B cell (primary cell): ENCODE measurements at regions not wholly inside any gene's neighbourhood (a gene's known extent, or its start where the extent isn't known, plus 50 kb on each side); places are given as distances from the start of the nearest gene placed in this dataset.

Source experiments
- ATAC-seq: fragments of 200-7000 bp; cut with Tn5 transposase; one replicate; pipeline ENCODE4 v1.10.0; 2021; ENCODE audit warnings: low read depth, mild to moderate bottlenecking, moderate number of reproducible peaks, moderate library complexity
- CTCF ChIA-PET: fragments of 350-600 bp; sonication (Branson Sonifier 250); formaldehyde crosslinking; loops from one replicate; lab custom pipeline; 2021; ENCODE audit warnings: antibody characterized with exemption, inconsistent platforms; lab: Charles Lee
- POLR2A ChIA-PET: fragments of 350-600 bp; sonication (Branson Sonifier 250); formaldehyde crosslinking; loops from one replicate; lab custom pipeline; 2021; ENCODE audit warnings: antibody characterized with exemption; lab: Charles Lee
- DNase-seq: peaks from one replicate; pipeline ENCODE4 v3.0.0; 2013
- H2AFZ ChIP-seq: 2 replicates; pipeline ENCODE4 v1.6.1; 2012; ENCODE audit warnings: mild to moderate bottlenecking, low read depth, low read length; ENCODE audit not compliant: insufficient read depth, poor library complexity, severe bottlenecking
- H3K27ac ChIP-seq, 2 donors: 1 replicate in 1 of 2; 2 replicates in 1 of 2; pipeline ENCODE4 v1.5.1; 2012 to 2013; ENCODE audit warnings: low read length in 2 of 2, mild to moderate bottlenecking in 2 of 2, moderate library complexity in 1 of 2
- H3K27me3 ChIP-seq, 4 experiments: fragments of 200-600 bp in 1 of 4; sonication (generic) in 1 of 4; replicated peaks in 1 of 4; 1 replicate in 2 of 4; 2 replicates in 2 of 4; pipeline versions ENCODE4 v1.6.1 to v1.7.0; 2013 to 2016; ENCODE audit warnings: low read length in 3 of 4, mild to moderate bottlenecking in 2 of 4, mixed read lengths in 1 of 4, moderate library complexity in 1 of 4; ENCODE audit not compliant: insufficient read depth in 4 of 4, control insufficient read depth in 3 of 4; ENCODE audit errors: control extremely low read depth in 1 of 4
- H3K36me3 ChIP-seq, 2 experiments: replicated peaks in 1 of 2; 1 replicate in 1 of 2; 2 replicates in 1 of 2; pipeline versions ENCODE4 v1.6.1 to v1.7.1; 2013; ENCODE audit warnings: low read length in 1 of 2; ENCODE audit not compliant: insufficient read depth in 2 of 2, control insufficient read depth in 1 of 2; ENCODE audit errors: control extremely low read depth in 1 of 2, extremely low read depth in 1 of 2
- H3K4me1 ChIP-seq, 2 donors: fragments of 200-600 bp in 1 of 2; sonication (generic) in 1 of 2; 1 replicate in 1 of 2; 2 replicates in 1 of 2; pipeline versions ENCODE4 v1.5.1 to v1.6.1; 2013 to 2017; ENCODE audit warnings: low read length in 2 of 2; ENCODE audit not compliant: control insufficient read depth in 2 of 2, insufficient read depth in 2 of 2
- H3K4me2 ChIP-seq: replicated peaks from 2 replicates; pipeline ENCODE3; 2012; ENCODE audit warnings: mild to moderate bottlenecking, low read depth, low read length; ENCODE audit not compliant: poor library complexity, severe bottlenecking
- H3K4me3 ChIP-seq, 5 experiments: fragments of 200-600 bp in 1 of 5; sonication (generic) in 1 of 5; 1 replicate in 3 of 5; 2 replicates in 2 of 5; pipeline versions ENCODE4 v1.5.1 to v1.7.0; 2011 to 2016; ENCODE audit warnings: low read length in 4 of 5, mild to moderate bottlenecking in 4 of 5, low read depth in 2 of 5, control low read depth in 1 of 5, moderate library complexity in 1 of 5; ENCODE audit not compliant: insufficient read depth in 1 of 5; ENCODE audit errors: control extremely low read depth in 1 of 5, extremely low read depth in 1 of 5
- H3K79me2 ChIP-seq: fragments of 200-600 bp; sonication (generic); one replicate; pipeline ENCODE4 v1.6.0; 2016; ENCODE audit warnings: low read length; ENCODE audit not compliant: control insufficient read depth, insufficient read depth
- H3K9ac ChIP-seq: fragments of 200-600 bp; sonication (generic); 2 replicates; pipeline ENCODE4 v1.6.1; 2017; ENCODE audit warnings: mild to moderate bottlenecking, low read length, moderate library complexity
- H3K9me3 ChIP-seq, 3 donors: one replicate each; pipeline versions ENCODE4 v1.6.1 to v1.7.1; 2013; ENCODE audit warnings: low read length in 2 of 3; ENCODE audit not compliant: control insufficient read depth in 2 of 3, insufficient read depth in 1 of 3; ENCODE audit errors: control extremely low read depth in 1 of 3
- H4K20me1 ChIP-seq: 2 replicates; pipeline ENCODE4 v1.6.0; 2012; ENCODE audit warnings: mild to moderate bottlenecking, low read length; ENCODE audit not compliant: insufficient read depth, control insufficient read depth, poor library complexity, severe bottlenecking
- H3K27ac Mint-ChIP-seq: one replicate; pipeline ENCODE4 v1.8.0; 2021; ENCODE audit warnings: mixed read lengths
- H3K27me3 Mint-ChIP-seq: one replicate; pipeline ENCODE4 v1.8.0; 2021; ENCODE audit warnings: mixed read lengths
- H3K4me1 Mint-ChIP-seq: one replicate; pipeline ENCODE4 v1.8.0; 2021; ENCODE audit warnings: mixed read lengths
- H3K4me3 Mint-ChIP-seq: one replicate; pipeline ENCODE4 v1.8.0; 2021; ENCODE audit warnings: mixed read lengths
- H3K9me3 Mint-ChIP-seq: one replicate; pipeline ENCODE4 v1.8.0; 2022; ENCODE audit warnings: mixed read lengths; ENCODE audit not compliant: insufficient read depth
- CTCF ChIP-seq: fragments of 200-600 bp; IDR thresholded peaks from one replicate; pipeline ENCODE4 v1.8.0; 2022; ENCODE audit warnings: antibody characterized with exemption, mild to moderate bottlenecking
- EZH2 ChIP-seq: IDR thresholded peaks from 2 replicates; pipeline ENCODE4 v1.6.1; 2012; ENCODE audit warnings: borderline replicate concordance, low read depth, mild to moderate bottlenecking, moderate library complexity, low read length; ENCODE audit not compliant: insufficient read depth, poor library complexity, severe bottlenecking
- WGBS: methylation state at CpG from one replicate; pipeline ENCODE4 v1.1.5; 2013; ENCODE audit warnings: missing lambda C conversion rate; ENCODE audit not compliant: insufficient coverage; 5-methylcytosine and 5-hydroxymethylcytosine counted together
- intact Hi-C: fragments of 100-400 bp; cut with micrococcal nuclease; formaldehyde crosslinking; loops from one replicate; pipeline ENCODE4 v1.10.0; 2022

DNA sequence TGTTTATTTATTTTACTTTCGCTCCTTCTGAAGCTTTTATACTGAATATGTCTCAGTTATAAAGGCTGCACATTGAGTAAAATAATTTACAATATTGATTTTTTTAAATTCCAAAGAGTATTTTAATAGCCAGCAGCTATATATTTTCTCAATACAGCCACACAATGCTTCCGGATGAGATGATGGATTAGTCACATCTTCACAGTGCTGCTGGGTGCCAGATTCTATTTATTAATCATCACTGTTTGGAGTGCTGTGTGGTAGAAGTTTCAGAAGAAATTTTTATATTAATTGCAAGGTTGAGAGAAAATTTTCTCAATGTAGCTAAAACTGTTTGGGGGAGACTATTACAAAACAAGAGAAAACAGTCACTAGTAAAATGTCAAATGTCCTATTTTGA, 989.8 kb downstream of the TLE4 start:
- Mint-ChIP-seq H3K27ac (no peak overlapping the region), H3K9me3 (peaks cover 6% of the 10 kb centered on the region), H3K4me3 (no peak overlapping the region), H3K27me3 (no peaks in the 10 kb centered on the region), H3K4me1 (no peaks in the 10 kb centered on the region)
- Histone ChIP-seq H2AFZ (no peak overlapping the region), H3K9ac (no peak overlapping the region), H3K4me3 (no peak overlapping the region), H3K27ac (no peak overlapping the region), H3K36me3 (no peaks in the 10 kb centered on the region), H3K9me3 (no peaks in the 10 kb centered on the region), H3K79me2 (no peaks in the 10 kb centered on the region), H3K27me3 (no peaks in the 10 kb centered on the region), H3K4me1 (no peaks in the 10 kb centered on the region), H4K20me1 (no peaks in the 10 kb centered on the region), H3K4me2 (no peak overlapping the region)
- TF ChIP-seq CTCF (no peak), EZH2 (no peak)
- DNase-seq: no peak
- intact Hi-C loops: no loop called here
- POLR2A ChIA-PET: no interaction called here
- no CpG with 5 or more reads among the region's 2 CpGs for WGBS
- ATAC-seq: no peak
- CTCF ChIA-PET: no interaction called here

GRCh38 chr9:80560976-80561375, 989.2 kb downstream of the TLE4 start:
- Mint-ChIP-seq H3K27ac (no peak overlapping the region), H3K4me3 (no peak overlapping the region), H3K27me3 (no peaks in the 10 kb centered on the region), H3K9me3 (peaks cover 6% of the 10 kb centered on the region), H3K4me1 (no peaks in the 10 kb centered on the region)
- no peak for DNase-seq
- ChIA-PET CTCF (no interaction called here), POLR2A (no interaction called here)
- no peaks in the 10 kb centered on the region for H3K4me1 ChIP-seq
- no peaks in the 10 kb centered on the region for H4K20me1 ChIP-seq
- no peaks in the 10 kb centered on the region for H3K36me3 ChIP-seq
- H3K9me3 ChIP-seq: no peaks in the 10 kb centered on the region
- ATAC-seq: no peak
- H3K27ac ChIP-seq: no peak overlapping the region
- intact Hi-C loops: no loop called here
- H3K9ac ChIP-seq: no peak overlapping the region
- WGBS: no CpG with 5 or more reads among the region's 2 CpGs
- no peak overlapping the region for H3K4me2 ChIP-seq
- no peak for TF ChIP-seq CTCF
- TF ChIP-seq EZH2: no peak
- H3K4me3 ChIP-seq: no peak overlapping the region
- H2AFZ ChIP-seq: no peak overlapping the region
- H3K79me2 ChIP-seq: no peaks in the 10 kb centered on the region
- no peaks in the 10 kb centered on the region for H3K27me3 ChIP-seq
